HEK293T (cell line): ENCODE measurements at regions not wholly inside any gene's neighbourhood (a gene's known extent, or its start where the extent isn't known, plus 50 kb on each side); places are given as distances from the start of the nearest gene placed in this dataset.

Source experiments
- CTCF ChIA-PET: fragments of 350-600 bp; formaldehyde crosslinking; extraction: SDS; loops from one replicate; lab custom pipeline; 2021; ENCODE audit warnings: antibody characterized with exemption, inconsistent platforms; lab: Yijun Ruan, JAX
- POLR2A ChIA-PET: fragments of 350-600 bp; formaldehyde crosslinking; extraction: SDS; loops from one replicate; lab custom pipeline; 2020; ENCODE audit warnings: antibody characterized with exemption, inconsistent platforms; lab: Yijun Ruan, JAX
- DNase-seq: peaks from one replicate; pipeline ENCODE4 v3.0.0; 2012; ENCODE audit warnings: mixed read lengths; ENCODE audit errors: extremely low spot score
- ARNT ChIP-seq: fragments of 450-650 bp; IDR thresholded peaks from 2 replicates; pipeline ENCODE4 v1.6.1; 2017; ENCODE audit warnings: mild to moderate bottlenecking
- BHLHE40 ChIP-seq: fragments of 450-650 bp; IDR thresholded peaks from 2 replicates; pipeline ENCODE4 v1.6.1; 2016; ENCODE audit warnings: mild to moderate bottlenecking, moderate library complexity, borderline replicate concordance
- CTBP1 ChIP-seq: fragments of 450-650 bp; IDR thresholded peaks from 2 replicates; pipeline ENCODE4 v1.6.1; 2016; ENCODE audit warnings: borderline replicate concordance
- ELF4 ChIP-seq: fragments of 450-650 bp; IDR thresholded peaks from 2 replicates; pipeline ENCODE4 v1.6.1; 2017; ENCODE audit warnings: antibody characterized with exemption
- FOXA1 ChIP-seq: fragments of 450-650 bp; IDR thresholded peaks from 2 replicates; pipeline ENCODE4 v1.6.1; 2016; ENCODE audit warnings: mild to moderate bottlenecking
- FOXK2 ChIP-seq: fragments of 450-650 bp; IDR thresholded peaks from 2 replicates; pipeline ENCODE4 v1.6.1; 2016; ENCODE audit warnings: mild to moderate bottlenecking
- FOXM1 ChIP-seq: fragments of 450-650 bp; IDR thresholded peaks from 2 replicates; pipeline ENCODE4 v1.6.1; 2017; ENCODE audit warnings: mild to moderate bottlenecking, borderline replicate concordance
- HDGF ChIP-seq: fragments of 450-650 bp; IDR thresholded peaks from 2 replicates; pipeline ENCODE4 v1.6.1; 2017; ENCODE audit warnings: antibody characterized with exemption, borderline replicate concordance
- L3MBTL2 ChIP-seq: fragments of 450-650 bp; conservative IDR thresholded peaks from 2 replicates; pipeline ENCODE4 v1.6.1; 2016; ENCODE audit warnings: mild to moderate bottlenecking
- LEF1 ChIP-seq: fragments of 450-650 bp; IDR thresholded peaks from 2 replicates; pipeline ENCODE4 v1.6.1; 2017; ENCODE audit warnings: mild to moderate bottlenecking, borderline replicate concordance
- NFRKB ChIP-seq: fragments of 450-650 bp; IDR thresholded peaks from 2 replicates; pipeline ENCODE4 v1.6.1; 2016; ENCODE audit warnings: mild to moderate bottlenecking, moderate library complexity
- SP1 ChIP-seq: fragments of 450-650 bp; IDR thresholded peaks from 2 replicates; pipeline ENCODE4 v1.6.1; 2017
- SUZ12 ChIP-seq: fragments of 450-650 bp; IDR thresholded peaks from 2 replicates; pipeline ENCODE4 v1.6.1; 2016; ENCODE audit warnings: mild to moderate bottlenecking
- TARDBP ChIP-seq: fragments of 450-650 bp; IDR thresholded peaks from 2 replicates; pipeline ENCODE4 v1.6.1; 2016
- ZNF384 ChIP-seq: fragments of 450-650 bp; IDR thresholded peaks from 2 replicates; pipeline ENCODE4 v1.6.1; 2016
- TF ChIP-seq, protein P1 (sequence below): fragments of 450-650 bp; IDR thresholded peaks from 2 replicates; pipeline ENCODE4 v1.6.1; 2016

DNA sequence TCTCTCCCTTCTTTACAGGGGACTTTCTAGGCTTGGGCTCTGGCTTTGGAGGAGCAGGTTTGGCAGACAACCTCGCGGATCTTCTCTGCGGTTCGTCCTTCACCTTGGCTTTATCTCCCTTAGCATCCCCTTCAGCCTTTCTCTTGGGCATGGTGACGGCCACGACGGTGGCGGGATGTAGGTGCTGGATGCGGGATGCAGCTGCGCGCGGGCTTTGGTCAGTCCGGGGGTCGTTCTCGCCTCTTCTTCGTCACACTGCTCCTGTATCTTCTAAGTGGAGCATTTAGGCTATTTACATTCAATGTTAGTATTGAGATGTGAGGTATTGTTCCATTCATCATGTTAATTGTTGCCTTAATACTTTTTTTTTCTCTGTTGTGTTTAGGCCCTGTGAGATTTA, 217.2 kb upstream of the STXBP6 start:
- TF ChIP-seq SUZ12 (no peak), FOXA1 (no peak), LEF1 (no peak), BHLHE40 (no peak), NFRKB (no peak), FOXK2 (no peak), L3MBTL2 (no peak)
- ChIA-PET POLR2A (no interaction called here), CTCF (no interaction called here)
- DNase-seq: no peak

DNA sequence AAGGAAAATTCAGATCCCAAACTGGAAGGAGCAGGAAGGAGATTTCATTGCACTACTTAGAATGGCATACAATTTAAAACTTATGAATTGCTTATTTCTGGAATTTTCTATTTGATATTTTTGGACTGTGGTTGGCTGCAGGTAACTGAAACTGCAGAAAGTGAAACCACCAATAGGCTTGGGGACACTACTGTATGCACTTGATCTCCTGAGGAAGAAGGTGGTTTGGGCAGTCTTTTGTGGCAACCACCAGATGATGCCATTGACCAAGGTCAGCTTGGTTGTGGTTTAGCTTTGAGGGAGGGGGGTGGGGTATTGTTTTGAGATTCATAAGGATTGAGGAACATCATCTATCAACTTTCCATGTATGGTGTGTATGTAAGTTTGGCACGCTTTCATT, 209.5 kb upstream of the STXBP6 start:
- POLR2A ChIA-PET: no interaction called here
- DNase-seq: no peak
- no peak for TF ChIP-seq HDGF
- TF ChIP-seq ELF4: no peak
- no peak for TF ChIP-seq FOXK2
- no peak for TF ChIP-seq BHLHE40
- TF ChIP-seq SUZ12: no peak
- TF ChIP-seq ZNF384: no peak
- TF ChIP-seq FOXM1: no peak
- TF ChIP-seq ARNT: no peak
- no peak for TF ChIP-seq TARDBP
- no peak for TF ChIP-seq NFRKB
- no peak for TF ChIP-seq LEF1
- no peak for TF ChIP-seq SP1
- no peak for TF ChIP-seq L3MBTL2
- TF ChIP-seq, protein P1, sequence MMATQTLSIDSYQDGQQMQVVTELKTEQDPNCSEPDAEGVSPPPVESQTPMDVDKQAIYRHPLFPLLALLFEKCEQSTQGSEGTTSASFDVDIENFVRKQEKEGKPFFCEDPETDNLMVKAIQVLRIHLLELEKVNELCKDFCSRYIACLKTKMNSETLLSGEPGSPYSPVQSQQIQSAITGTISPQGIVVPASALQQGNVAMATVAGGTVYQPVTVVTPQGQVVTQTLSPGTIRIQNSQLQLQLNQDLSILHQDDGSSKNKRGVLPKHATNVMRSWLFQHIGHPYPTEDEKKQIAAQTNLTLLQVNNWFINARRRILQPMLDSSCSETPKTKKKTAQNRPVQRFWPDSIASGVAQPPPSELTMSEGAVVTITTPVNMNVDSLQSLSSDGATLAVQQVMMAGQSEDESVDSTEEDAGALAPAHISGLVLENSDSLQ: no peak
- TF ChIP-seq CTBP1: no peak
- no peak for TF ChIP-seq FOXA1
- CTCF ChIA-PET: interaction anchor here (0.6 kb wide), 1 partner anchor 122 kb away, joined by 3 read pairs; no protein-coding TSS in a partner anchor

DNA sequence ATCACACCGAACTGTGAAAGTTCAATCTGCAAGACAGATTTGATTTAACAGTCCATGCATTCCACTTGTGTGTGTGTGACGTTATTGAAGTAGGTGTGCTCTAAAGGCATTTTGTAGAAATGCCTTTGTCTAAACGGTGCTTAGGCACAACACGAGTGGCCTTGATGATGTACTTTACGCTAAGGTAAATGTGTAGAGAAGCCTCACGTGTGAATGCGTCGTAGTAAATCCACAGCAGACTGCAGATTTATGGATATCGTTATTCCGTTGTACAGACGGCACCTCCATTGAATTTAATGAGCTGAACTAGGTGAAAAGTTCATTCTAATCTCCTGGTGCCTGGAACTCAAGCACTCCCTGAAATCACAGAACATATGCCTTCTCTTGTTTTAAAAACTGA, 202.8 kb upstream of the STXBP6 start:
- DNase-seq: no peak
- no peak for TF ChIP-seq TARDBP
- no peak for TF ChIP-seq FOXK2
- TF ChIP-seq ELF4: no peak
- no peak for TF ChIP-seq LEF1
- TF ChIP-seq CTBP1: no peak
- no peak for TF ChIP-seq BHLHE40
- TF ChIP-seq L3MBTL2: no peak
- TF ChIP-seq FOXA1: no peak
- no peak for TF ChIP-seq NFRKB
- TF ChIP-seq ZNF384: no peak
- no peak for TF ChIP-seq HDGF
- TF ChIP-seq ARNT: no peak
- no peak for TF ChIP-seq SP1
- TF ChIP-seq, protein P1: no peak
- TF ChIP-seq SUZ12: no peak
- CTCF ChIA-PET: no interaction called here
- POLR2A ChIA-PET: no interaction called here

DNA sequence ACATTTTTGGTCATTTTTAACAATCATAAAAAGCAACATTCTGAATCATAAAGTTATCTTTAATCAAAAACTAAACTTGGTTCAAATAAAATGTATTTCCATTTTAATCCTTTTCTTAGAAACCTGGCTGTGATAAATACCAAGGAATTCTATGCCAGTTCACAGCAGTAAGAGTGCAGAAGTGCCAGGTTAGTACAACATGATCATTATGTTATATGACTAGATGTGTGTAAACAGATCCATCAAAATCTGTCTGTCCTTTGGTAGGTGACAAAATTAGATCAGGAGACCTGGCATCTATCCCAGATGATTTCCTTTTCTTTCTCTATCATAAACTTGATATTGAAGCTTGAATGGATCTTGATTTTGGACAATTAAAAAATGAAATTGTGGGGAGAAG, 200.6 kb upstream of the STXBP6 start:
- CTCF ChIA-PET: interaction anchor here (1.7 kb wide), 1 partner anchor 13 kb away, joined by 4 read pairs; no protein-coding TSS in a partner anchor
- POLR2A ChIA-PET: no interaction called here
- no peak for TF ChIP-seq SP1
- no peak for TF ChIP-seq CTBP1
- TF ChIP-seq FOXM1: no peak
- TF ChIP-seq FOXK2: no peak
- TF ChIP-seq HDGF: no peak
- no peak for TF ChIP-seq NFRKB
- no peak for TF ChIP-seq BHLHE40
- TF ChIP-seq SUZ12: no peak
- TF ChIP-seq L3MBTL2: no peak
- no peak for TF ChIP-seq ZNF384
- TF ChIP-seq, protein P1: no peak
- TF ChIP-seq FOXA1: no peak
- no peak for TF ChIP-seq ELF4
- DNase-seq: no peak

DNA sequence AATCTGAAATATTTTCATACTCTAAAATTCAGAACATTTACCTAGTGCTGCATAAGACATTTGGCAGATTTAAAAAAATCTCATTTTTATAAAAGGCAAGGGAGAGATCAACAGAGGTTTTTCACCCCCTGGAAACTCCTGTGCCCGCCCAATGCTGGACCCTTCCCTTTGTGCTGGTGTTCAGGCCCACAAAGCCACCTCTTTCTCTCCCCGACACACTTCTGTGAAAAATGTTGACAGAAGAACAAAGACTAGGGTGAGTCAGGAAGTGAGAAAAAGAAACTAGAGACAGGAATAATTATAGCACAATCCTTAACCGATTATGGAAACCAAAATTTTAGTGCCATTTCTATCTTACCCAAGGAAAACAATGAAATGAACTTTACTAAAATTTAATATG, 197.7 kb upstream of the STXBP6 start:
- ChIA-PET POLR2A (no interaction called here), CTCF (no interaction called here)
- TF ChIP-seq FOXK2: no peak
- TF ChIP-seq TARDBP: no peak
- TF ChIP-seq SUZ12: no peak
- no peak for TF ChIP-seq BHLHE40
- no peak for TF ChIP-seq CTBP1
- no peak for TF ChIP-seq ARNT
- no peak for TF ChIP-seq ZNF384
- TF ChIP-seq FOXM1: no peak
- no peak for TF ChIP-seq LEF1
- TF ChIP-seq HDGF: no peak
- no peak for DNase-seq

DNA sequence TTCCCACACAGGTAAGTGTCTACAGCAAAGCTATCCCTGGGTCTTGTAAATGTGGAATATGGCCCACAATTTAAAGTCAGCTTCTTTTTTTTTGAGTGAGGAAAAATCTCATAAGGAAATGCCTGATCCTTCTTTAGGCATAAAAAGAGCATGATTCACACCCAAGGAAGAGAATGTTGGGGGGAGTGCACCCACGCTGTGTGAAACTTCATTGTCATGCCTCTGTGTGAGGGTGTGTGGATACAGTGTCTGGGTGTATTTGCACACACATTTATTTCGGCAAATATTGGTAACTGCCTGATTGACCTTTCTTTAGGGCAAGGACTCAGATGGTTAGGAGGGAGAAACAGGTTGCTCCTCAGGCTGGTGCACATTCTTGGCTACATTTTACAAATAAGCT, 196.8 kb upstream of the STXBP6 start:
- DNase-seq: no peak
- CTCF ChIA-PET: no interaction called here
- TF ChIP-seq TARDBP (no peak), LEF1 (no peak), SP1 (no peak), BHLHE40 (no peak), CTBP1 (no peak), FOXK2 (no peak), NFRKB (no peak), SUZ12 (no peak)
- TF ChIP-seq, protein P1: no peak
- POLR2A ChIA-PET: no interaction called here
